Adrenal gland (tissue), 9 donors: ENCODE measurements at regions not wholly inside any gene's neighbourhood (a gene's known extent, or its start where the extent isn't known, plus 50 kb on each side); places are given as distances from the start of the nearest gene placed in this dataset.

Experiments
- DNase-seq, 7 donors: peaks; one replicate each; pipeline ENCODE4 v3.0.0-alpha.2; 2019 to 2020
- H3K27ac ChIP-seq, 5 donors: fragments of 200-600 bp; sonication (generic) in 4 of 5; 1 replicate in 3 of 5; 2 replicates in 2 of 5; pipeline versions ENCODE4 v1.5.1 to v1.8.0; 2016 to 2020; ENCODE audit warnings: mild to moderate bottlenecking in 1 of 5
- H3K27me3 ChIP-seq: fragments of 200-600 bp; 2 replicates; pipeline ENCODE4 v1.8.0; 2021
- H3K36me3 ChIP-seq, 2 donors: fragments of 200-600 bp; replicated peaks in 1 of 2; 1 replicate in 1 of 2; 2 replicates in 1 of 2; pipeline versions ENCODE4 v1.5.1 to v1.8.0; 2018 to 2022
- H3K4me1 ChIP-seq, 2 donors: fragments of 200-600 bp; replicated peaks in 1 of 2; 1 replicate in 1 of 2; 2 replicates in 1 of 2; pipeline versions ENCODE4 v1.5.1 to v1.8.0; 2018 to 2021
- H3K4me3 ChIP-seq, 4 donors: fragments of 200-600 bp; sonication (generic) in 3 of 4; one replicate each; pipeline ENCODE4 v1.5.1; 2016 to 2018
- H3K9me3 ChIP-seq, 3 donors: fragments of 200-600 bp; sonication (generic) in 1 of 3; replicated peaks in 1 of 3; 1 replicate in 2 of 3; 2 replicates in 1 of 3; pipeline versions ENCODE4 v1.5.1 to v1.8.0; 2016 to 2021
- POLR2A ChIP-seq, 2 donors: fragments of 450-650 bp; IDR thresholded peaks; one replicate each; pipeline ENCODE4 v1.6.1; 2017; ENCODE audit warnings: antibody characterized with exemption in 2 of 2, mild to moderate bottlenecking in 2 of 2, moderate library complexity in 1 of 2
- WGBS, 4 donors: extraction: QIAGEN DNeasy Blood & Tissue Kit in 2 of 4; methylation state at CpG; one replicate each; pipeline versions ENCODE4 v1.1.5 to v1.1.7; 2013 to 2017; 5-methylcytosine and 5-hydroxymethylcytosine counted together
- intact Hi-C, 2 donors: fragments of 100-400 bp; cut with DNase I; formaldehyde crosslinking; loops; one replicate each; pipeline versions ENCODE4 v1.14.1 to v1.15.0; 2022 to 2023
- TF ChIP-seq, protein P1 (sequence below), 6 experiments: fragments of 450-650 bp in 4 of 6; fragments of 200-600 bp in 2 of 6; sonication (generic) in 1 of 6; IDR thresholded peaks; 1 replicate in 5 of 6; 2 replicates in 1 of 6; pipeline versions ENCODE4 v1.5.1 to v1.8.0; 2016 to 2021; ENCODE audit warnings: antibody characterized with exemption in 6 of 6, mild to moderate bottlenecking in 2 of 6, moderate library complexity in 1 of 6
- donor health status: healthy with polysubstance abuse.
- donor health status: Bipolar disorder and iron deficiency.
- donor health status: DM: yes; HTN: yes; CAD: no.
- donor health status: DM: no; HTN: no; CAD: no.
- donor health status: DM: no; HTN: no; CAD: no.

GRCh38 chr15:88741671-88742070 is 61.6 kb upstream of the ACAN start:
- DNase-seq: no peak
- intact Hi-C loops: no loop called here
- TF ChIP-seq, protein P1, sequence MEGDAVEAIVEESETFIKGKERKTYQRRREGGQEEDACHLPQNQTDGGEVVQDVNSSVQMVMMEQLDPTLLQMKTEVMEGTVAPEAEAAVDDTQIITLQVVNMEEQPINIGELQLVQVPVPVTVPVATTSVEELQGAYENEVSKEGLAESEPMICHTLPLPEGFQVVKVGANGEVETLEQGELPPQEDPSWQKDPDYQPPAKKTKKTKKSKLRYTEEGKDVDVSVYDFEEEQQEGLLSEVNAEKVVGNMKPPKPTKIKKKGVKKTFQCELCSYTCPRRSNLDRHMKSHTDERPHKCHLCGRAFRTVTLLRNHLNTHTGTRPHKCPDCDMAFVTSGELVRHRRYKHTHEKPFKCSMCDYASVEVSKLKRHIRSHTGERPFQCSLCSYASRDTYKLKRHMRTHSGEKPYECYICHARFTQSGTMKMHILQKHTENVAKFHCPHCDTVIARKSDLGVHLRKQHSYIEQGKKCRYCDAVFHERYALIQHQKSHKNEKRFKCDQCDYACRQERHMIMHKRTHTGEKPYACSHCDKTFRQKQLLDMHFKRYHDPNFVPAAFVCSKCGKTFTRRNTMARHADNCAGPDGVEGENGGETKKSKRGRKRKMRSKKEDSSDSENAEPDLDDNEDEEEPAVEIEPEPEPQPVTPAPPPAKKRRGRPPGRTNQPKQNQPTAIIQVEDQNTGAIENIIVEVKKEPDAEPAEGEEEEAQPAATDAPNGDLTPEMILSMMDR (IDR thresholded peaks at IDR 0.05): no peak
- TF ChIP-seq POLR2A (IDR thresholded peaks at IDR 0.05): no peak
- Histone ChIP-seq H3K4me1 (no peaks in the 10 kb centered on the region), H3K27ac (no peak overlapping the region), H3K9me3 (no peaks in the 10 kb centered on the region), H3K36me3 (no peaks in the 10 kb centered on the region), H3K27me3 (peaks cover 16% of the 10 kb centered on the region), H3K4me3 (no peak overlapping the region)
- WGBS, 4 donors: 50 to 71% (median 65%) methylated on average over 1 to 31 of the region's 31 CpGs

DNA sequence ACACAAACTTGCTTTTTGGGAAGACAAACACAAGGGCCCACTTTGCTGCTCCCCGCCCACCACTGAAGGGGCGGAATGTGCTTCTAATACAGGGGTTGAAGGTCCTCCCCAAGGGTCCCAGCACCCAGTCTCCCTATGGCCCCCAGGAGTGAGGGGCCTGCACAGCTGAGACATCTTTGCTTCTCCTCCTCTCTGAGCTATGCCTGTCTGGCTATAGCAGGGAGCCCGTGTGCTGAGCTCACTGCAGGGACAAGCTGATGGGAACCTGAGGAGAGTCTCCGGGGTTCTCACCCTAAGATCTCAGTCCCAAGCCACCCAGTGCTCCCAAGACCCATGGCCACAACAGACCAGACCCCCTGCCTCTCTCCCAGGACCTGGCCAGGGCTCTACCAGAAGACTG is 61.1 kb upstream of the ACAN start:
- Histone ChIP-seq H3K27ac (no peak overlapping the region), H3K36me3 (no peaks in the 10 kb centered on the region), H3K27me3 (peaks cover 16% of the 10 kb centered on the region), H3K9me3 (no peaks in the 10 kb centered on the region), H3K4me1 (no peaks in the 10 kb centered on the region), H3K4me3 (no peak overlapping the region)
- TF ChIP-seq POLR2A (IDR thresholded peaks at IDR 0.05): no peak
- TF ChIP-seq, protein P1 (IDR thresholded peaks at IDR 0.05): no peak
- WGBS, 4 donors: 76 to 95% (median 88%) methylated on average over 2 to 4 of the region's 4 CpGs
- no peak for DNase-seq
- intact Hi-C loops: no loop called here

- 63 to 68% (median 65%) methylated on average over 7 of the region's 7 CpGs for WGBS, 4 donors
- Histone ChIP-seq H3K36me3 (no peaks in the 10 kb centered on the region), H3K4me3 (no peak overlapping the region), H3K27me3 (peaks cover 16% of the 10 kb centered on the region), H3K9me3 (no peaks in the 10 kb centered on the region), H3K27ac (no peak overlapping the region), H3K4me1 (no peaks in the 10 kb centered on the region)
- no peak for DNase-seq
- TF ChIP-seq, protein P1 (IDR thresholded peaks at IDR 0.05): no peak
- no peak for TF ChIP-seq POLR2A (IDR thresholded peaks at IDR 0.05)
- intact Hi-C loops: no loop called here
These were observed 58.7 kb upstream of the ACAN start for GRCh38 chr15:88744548-88745020.

GRCh38 chr15:88745065-88745464 is 58.2 kb upstream of the ACAN start:
- 30 to 38% (median 35%) methylated on average over 2 of the region's 2 CpGs for WGBS, 4 donors
- H3K27ac ChIP-seq: no peak overlapping the region
- no peak for TF ChIP-seq POLR2A (IDR thresholded peaks at IDR 0.05)
- TF ChIP-seq, protein P1 (IDR thresholded peaks at IDR 0.05): no peak
- H3K9me3 ChIP-seq: no peaks in the 10 kb centered on the region
- H3K27me3 ChIP-seq: peaks cover 16% of the 10 kb centered on the region
- intact Hi-C loops: no loop called here
- H3K4me3 ChIP-seq: no peak overlapping the region
- H3K4me1 ChIP-seq: no peaks in the 10 kb centered on the region
- no peaks in the 10 kb centered on the region for H3K36me3 ChIP-seq
- no peak for DNase-seq
